ENCODE measurements at regions not wholly inside any gene's neighbourhood (a gene's known extent, or its start where the extent isn't known, plus 50 kb on each side); places are given as distances from the start of the nearest gene placed in this dataset.

DNA sequence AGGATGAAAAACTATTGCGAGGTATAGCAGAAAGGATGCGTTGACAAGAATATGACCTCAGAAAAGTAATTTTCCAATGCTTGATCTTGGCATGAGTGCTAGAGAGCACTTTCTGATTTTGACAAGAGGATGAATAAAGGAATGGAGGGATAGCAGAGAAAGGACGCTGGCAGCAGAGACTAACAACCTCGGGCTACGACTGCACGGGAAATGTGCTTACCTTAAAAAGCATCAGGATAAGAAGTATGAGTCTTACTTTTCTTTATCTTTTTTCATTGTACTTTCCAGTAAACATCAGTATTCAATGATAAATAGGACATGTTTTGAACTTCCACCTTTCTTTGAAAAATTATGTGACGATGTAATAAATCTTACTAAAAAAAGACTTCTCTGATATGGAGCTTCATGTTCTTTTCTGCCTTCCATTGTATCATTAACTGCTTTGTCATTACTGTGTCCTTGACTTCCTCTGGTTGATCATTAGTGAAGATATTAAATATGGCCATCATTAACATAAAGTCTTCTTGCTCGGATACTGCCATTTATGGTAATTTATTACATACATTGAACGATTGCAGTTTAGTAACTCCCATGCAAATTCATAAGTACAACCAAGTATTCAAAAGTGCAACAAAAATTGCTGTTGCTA, 265.6 kb downstream of the DSEL start:
- 93 to 97% methylated on average over 6 to 9 of the region's 9 CpGs for WGBS, 2 experiments
- Histone ChIP-seq H3K36me3 (ENCODE audit: control insufficient read depth, insufficient read depth, low read length) (no peaks in the 10 kb centered on the region), H3K9me3 (ENCODE audit: control insufficient read depth, low read length) (no peaks in the 10 kb centered on the region), H3K27ac (ENCODE audit: insufficient read depth, low read depth, low read length, poor library complexity, severe bottlenecking) (no peak overlapping the region), H3K4me3 (ENCODE audit: insufficient read depth, low read depth, low read length) (no peak overlapping the region), H3K27me3 (ENCODE audit: control insufficient read depth, insufficient read depth, low read length, poor library complexity, severe bottlenecking) (no peaks in the 10 kb centered on the region), H3K4me1 (ENCODE audit: control insufficient read depth, insufficient read depth, low read length) (no peaks in the 10 kb centered on the region)

DNA sequence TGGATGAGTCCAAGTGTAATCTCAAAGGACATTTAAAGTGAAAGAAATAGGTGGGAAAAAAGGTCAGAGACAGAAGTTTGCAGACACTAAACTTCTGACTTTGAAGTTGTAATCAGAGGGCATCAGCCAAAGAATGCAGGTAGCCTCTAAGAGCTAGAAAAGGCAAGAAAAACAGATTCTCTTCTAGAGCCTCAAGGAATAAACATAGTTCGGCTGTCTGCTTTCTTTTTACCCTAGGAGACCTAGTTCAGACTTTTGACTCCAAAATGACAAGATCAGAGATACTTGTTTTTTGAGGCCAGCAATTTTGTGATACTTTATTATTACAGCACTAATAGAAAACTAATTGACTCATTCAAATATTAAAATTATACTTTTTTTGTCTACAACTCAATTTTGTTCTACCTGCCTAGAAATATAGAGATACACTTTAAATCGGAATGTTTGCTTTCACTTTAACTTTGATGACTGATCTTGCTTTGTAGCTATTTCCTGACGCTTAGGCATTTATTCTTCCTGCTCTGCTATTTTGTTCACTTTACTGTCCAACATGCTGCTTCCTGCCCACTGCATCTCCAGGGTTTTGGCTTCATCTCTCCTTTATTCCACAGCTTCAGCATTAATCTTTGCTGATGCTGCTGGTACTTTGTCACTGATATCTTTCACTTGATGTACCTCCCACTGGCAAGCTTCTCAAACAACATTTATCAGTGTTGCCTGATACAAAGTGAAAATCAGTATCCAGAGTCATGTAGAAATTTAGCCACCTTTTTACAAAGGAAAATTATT, 272.5 kb downstream of the DSEL start:
- Histone ChIP-seq H3K36me3 (ENCODE audit: control insufficient read depth, insufficient read depth, low read length) (no peaks in the 10 kb centered on the region), H3K4me1 (ENCODE audit: control insufficient read depth, insufficient read depth, low read length) (no peaks in the 10 kb centered on the region), H3K9me3 (ENCODE audit: control insufficient read depth, low read length) (no peaks in the 10 kb centered on the region), H3K27me3 (ENCODE audit: control insufficient read depth, insufficient read depth, low read length, poor library complexity, severe bottlenecking) (no peaks in the 10 kb centered on the region), H3K4me3 (ENCODE audit: insufficient read depth, low read depth, low read length) (no peak overlapping the region), H3K27ac (ENCODE audit: insufficient read depth, low read depth, low read length, poor library complexity, severe bottlenecking) (no peak overlapping the region)
- WGBS, 2 experiments: 80 to 86% methylated on average over 3 of the region's 3 CpGs

DNA sequence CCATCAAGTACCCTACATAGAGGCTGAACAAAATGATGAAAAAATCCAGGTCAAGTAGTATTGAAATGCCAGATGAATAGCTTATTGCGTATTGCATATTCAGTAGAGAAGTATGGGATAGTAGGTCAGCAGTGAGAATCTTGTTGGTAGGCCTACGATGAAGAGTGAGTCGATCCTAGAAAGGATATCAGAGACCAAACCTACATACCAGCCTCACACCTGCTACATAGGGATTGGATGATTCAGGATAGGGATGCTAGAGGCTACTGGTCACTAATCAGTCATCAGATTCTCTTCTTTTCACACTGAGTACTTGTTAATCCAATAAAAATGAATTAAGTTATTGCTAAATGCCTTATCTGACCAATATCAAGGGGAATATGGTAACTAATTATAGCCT, 274.5 kb downstream of the DSEL start:
- no peaks in the 10 kb centered on the region for H3K9me3 ChIP-seq (ENCODE audit: control insufficient read depth, low read length)
- WGBS, 2 experiments: 89 to 94% methylated on average over 3 of the region's 3 CpGs
- H3K36me3 ChIP-seq (ENCODE audit: control insufficient read depth, insufficient read depth, low read length): no peaks in the 10 kb centered on the region
- H3K4me3 ChIP-seq (ENCODE audit: insufficient read depth, low read depth, low read length): no peak overlapping the region
- H3K27ac ChIP-seq (ENCODE audit: insufficient read depth, low read depth, low read length, poor library complexity, severe bottlenecking): no peak overlapping the region
- no peaks in the 10 kb centered on the region for H3K4me1 ChIP-seq (ENCODE audit: control insufficient read depth, insufficient read depth, low read length)
- no peaks in the 10 kb centered on the region for H3K27me3 ChIP-seq (ENCODE audit: control insufficient read depth, insufficient read depth, low read length, poor library complexity, severe bottlenecking)

DNA sequence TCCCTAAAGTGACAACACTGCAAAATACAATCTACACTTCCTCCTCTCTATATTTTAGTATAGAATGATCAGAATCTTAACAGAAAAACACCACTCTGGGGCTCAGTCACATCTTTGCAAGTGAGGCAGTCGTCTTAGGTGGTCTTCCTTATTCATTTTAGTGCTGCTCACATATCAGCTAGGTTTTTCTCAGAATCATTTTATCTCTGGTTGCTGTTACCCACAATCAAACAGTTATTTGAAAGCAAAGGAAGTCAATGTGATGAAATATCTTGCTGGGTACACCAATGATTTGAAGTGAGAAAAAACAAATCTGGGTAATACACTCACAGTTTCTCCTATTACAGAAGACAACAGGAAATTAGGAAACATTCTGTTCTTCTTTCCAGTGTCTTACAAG, 275.2 kb downstream of the DSEL start:
- WGBS, 2 experiments: 92 to 94% methylated on average over 1 of the region's 1 CpG
- no peak overlapping the region for H3K27ac ChIP-seq (ENCODE audit: insufficient read depth, low read depth, low read length, poor library complexity, severe bottlenecking)
- H3K4me3 ChIP-seq (ENCODE audit: insufficient read depth, low read depth, low read length): no peak overlapping the region
- H3K4me1 ChIP-seq (ENCODE audit: control insufficient read depth, insufficient read depth, low read length): no peaks in the 10 kb centered on the region
- no peaks in the 10 kb centered on the region for H3K9me3 ChIP-seq (ENCODE audit: control insufficient read depth, low read length)
- H3K27me3 ChIP-seq (ENCODE audit: control insufficient read depth, insufficient read depth, low read length, poor library complexity, severe bottlenecking): no peaks in the 10 kb centered on the region
- no peaks in the 10 kb centered on the region for H3K36me3 ChIP-seq (ENCODE audit: control insufficient read depth, insufficient read depth, low read length)

- Histone ChIP-seq H3K4me1 (ENCODE audit: control insufficient read depth, insufficient read depth, low read length) (no peaks in the 10 kb centered on the region), H3K4me3 (ENCODE audit: insufficient read depth, low read depth, low read length) (no peak overlapping the region), H3K9me3 (ENCODE audit: control insufficient read depth, low read length) (no peaks in the 10 kb centered on the region), H3K27me3 (ENCODE audit: control insufficient read depth, insufficient read depth, low read length, poor library complexity, severe bottlenecking) (no peaks in the 10 kb centered on the region), H3K27ac (ENCODE audit: insufficient read depth, low read depth, low read length, poor library complexity, severe bottlenecking) (no peak overlapping the region), H3K36me3 (ENCODE audit: control insufficient read depth, insufficient read depth, low read length) (no peaks in the 10 kb centered on the region)
- WGBS, 2 experiments: 89 to 96% methylated on average over 7 of the region's 7 CpGs
These were observed 276.7 kb downstream of the DSEL start for GRCh38 chr18:67239826-67240225.

- no peak overlapping the region for H3K4me3 ChIP-seq (ENCODE audit: insufficient read depth, low read depth, low read length)
- no peaks in the 10 kb centered on the region for H3K9me3 ChIP-seq (ENCODE audit: control insufficient read depth, low read length)
- H3K27me3 ChIP-seq (ENCODE audit: control insufficient read depth, insufficient read depth, low read length, poor library complexity, severe bottlenecking): no peaks in the 10 kb centered on the region
- no peaks in the 10 kb centered on the region for H3K36me3 ChIP-seq (ENCODE audit: control insufficient read depth, insufficient read depth, low read length)
- no peak overlapping the region for H3K27ac ChIP-seq (ENCODE audit: insufficient read depth, low read depth, low read length, poor library complexity, severe bottlenecking)
- 100% methylated on average over 1 of the region's 1 CpG for WGBS, 2 experiments
- no peaks in the 10 kb centered on the region for H3K4me1 ChIP-seq (ENCODE audit: control insufficient read depth, insufficient read depth, low read length)
These were observed 283.5 kb downstream of the DSEL start for GRCh38 chr18:67232991-67233390.

DNA sequence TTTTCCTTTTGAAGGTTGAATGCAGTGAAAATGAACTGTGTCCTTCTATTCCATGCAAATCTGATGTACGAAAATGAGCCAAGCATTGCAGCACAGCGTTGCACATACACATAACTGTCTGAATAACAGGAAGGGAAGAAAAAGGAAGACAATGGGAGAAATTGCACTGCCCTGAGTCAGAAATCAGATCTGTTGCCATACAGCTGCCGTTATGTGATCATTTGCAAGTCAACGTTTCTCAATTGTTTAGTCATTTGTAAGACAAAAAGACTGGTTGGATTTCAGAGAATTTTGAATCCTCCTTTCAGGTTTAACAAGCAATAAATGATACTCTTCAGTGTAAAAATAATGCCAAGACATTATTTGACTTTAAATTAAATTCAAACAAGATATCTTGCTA, 284.1 kb downstream of the DSEL start:
- Histone ChIP-seq H3K9me3 (ENCODE audit: control insufficient read depth, low read length) (no peaks in the 10 kb centered on the region), H3K4me3 (ENCODE audit: insufficient read depth, low read depth, low read length) (no peak overlapping the region), H3K27ac (ENCODE audit: insufficient read depth, low read depth, low read length, poor library complexity, severe bottlenecking) (no peak overlapping the region), H3K36me3 (ENCODE audit: control insufficient read depth, insufficient read depth, low read length) (no peaks in the 10 kb centered on the region), H3K27me3 (ENCODE audit: control insufficient read depth, insufficient read depth, low read length, poor library complexity, severe bottlenecking) (no peaks in the 10 kb centered on the region), H3K4me1 (ENCODE audit: control insufficient read depth, insufficient read depth, low read length) (no peaks in the 10 kb centered on the region)
- 56 to 65% methylated on average over 4 of the region's 4 CpGs for WGBS, 2 experiments

GRCh38 chr18:67222887-67223286, 293.6 kb downstream of the DSEL start:
- no peak overlapping the region for H3K27ac ChIP-seq (ENCODE audit: insufficient read depth, low read depth, low read length, poor library complexity, severe bottlenecking)
- H3K27me3 ChIP-seq (ENCODE audit: control insufficient read depth, insufficient read depth, low read length, poor library complexity, severe bottlenecking): no peaks in the 10 kb centered on the region
- H3K4me1 ChIP-seq (ENCODE audit: control insufficient read depth, insufficient read depth, low read length): no peaks in the 10 kb centered on the region
- H3K4me3 ChIP-seq (ENCODE audit: insufficient read depth, low read depth, low read length): no peak overlapping the region
- H3K9me3 ChIP-seq (ENCODE audit: control insufficient read depth, low read length): no peaks in the 10 kb centered on the region
- no peaks in the 10 kb centered on the region for H3K36me3 ChIP-seq (ENCODE audit: control insufficient read depth, insufficient read depth, low read length)

- Histone ChIP-seq H3K36me3 (ENCODE audit: control insufficient read depth, insufficient read depth, low read length) (no peaks in the 10 kb centered on the region), H3K9me3 (ENCODE audit: control insufficient read depth, low read length) (no peaks in the 10 kb centered on the region), H3K4me1 (ENCODE audit: control insufficient read depth, insufficient read depth, low read length) (no peaks in the 10 kb centered on the region), H3K27ac (ENCODE audit: insufficient read depth, low read depth, low read length, poor library complexity, severe bottlenecking) (no peak overlapping the region), H3K27me3 (ENCODE audit: control insufficient read depth, insufficient read depth, low read length, poor library complexity, severe bottlenecking) (no peaks in the 10 kb centered on the region), H3K4me3 (ENCODE audit: insufficient read depth, low read depth, low read length) (no peak overlapping the region)
- WGBS, 2 experiments: 94 to 98% methylated on average over 5 of the region's 5 CpGs
These were observed 296.7 kb downstream of the DSEL start for GRCh38 chr18:67219821-67220220.

DNA sequence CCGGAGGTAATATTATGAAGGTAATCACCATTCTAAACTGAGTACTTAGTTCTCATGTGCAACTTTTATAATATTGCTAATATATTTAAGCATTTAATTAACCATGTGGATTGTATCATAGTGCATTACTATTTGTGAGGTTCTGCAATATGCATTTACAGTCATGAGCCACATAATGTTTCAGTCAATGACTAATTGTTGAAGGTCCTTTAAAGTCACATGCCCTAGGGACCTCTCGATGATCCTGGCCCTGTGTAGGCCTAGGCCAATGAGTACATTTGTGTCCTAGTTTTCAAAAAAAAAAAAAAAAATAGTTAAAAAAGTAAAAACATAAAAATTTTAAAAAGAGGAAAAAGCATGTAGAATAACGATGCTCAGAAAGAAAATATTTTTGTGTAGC, 298.0 kb downstream of the DSEL start:
- Histone ChIP-seq H3K27ac (ENCODE audit: insufficient read depth, low read depth, low read length, poor library complexity, severe bottlenecking) (no peak overlapping the region), H3K9me3 (ENCODE audit: control insufficient read depth, low read length) (no peaks in the 10 kb centered on the region), H3K4me3 (ENCODE audit: insufficient read depth, low read depth, low read length) (no peak overlapping the region), H3K27me3 (ENCODE audit: control insufficient read depth, insufficient read depth, low read length, poor library complexity, severe bottlenecking) (no peaks in the 10 kb centered on the region), H3K36me3 (ENCODE audit: control insufficient read depth, insufficient read depth, low read length) (no peaks in the 10 kb centered on the region), H3K4me1 (ENCODE audit: control insufficient read depth, insufficient read depth, low read length) (no peaks in the 10 kb centered on the region)
- WGBS, 2 experiments: 90 to 91% methylated on average over 2 of the region's 3 CpGs

Measured in ectodermal cell (in vitro differentiated cells).